ENCODE measurements at regions not wholly inside any gene's neighbourhood (a gene's known extent, or its start where the extent isn't known, plus 50 kb on each side); places are given as distances from the start of the nearest gene placed in this dataset.

GRCh38 chr17:74008196-74008595 is 195.3 kb upstream of the RPL38 start:
- intact Hi-C loops (cut with DNase I): no loop called here
- Histone ChIP-seq H3K27ac (no peak overlapping the region), H3K36me3 (no peaks in the 10 kb centered on the region), H3K4me3 (no peak overlapping the region), H3K9me3 (no peaks in the 10 kb centered on the region), H3K27me3 (replicated peaks; ENCODE audit: insufficient read depth) (peaks cover 8% of the 10 kb centered on the region), H3K4me1 (replicated peaks) (no peaks in the 10 kb centered on the region)
- 42% methylated on average over 10 of the region's 10 CpGs for WGBS
- DNase-seq (ENCODE audit: low spot score): no peak
- no peak for TF ChIP-seq POLR2AphosphoS5 (IDR thresholded peaks at IDR 0.05)
- TF ChIP-seq POLR2A (IDR thresholded peaks at IDR 0.05): no peak
- TF ChIP-seq CTCF (IDR thresholded peaks at IDR 0.05): no peak

DNA sequence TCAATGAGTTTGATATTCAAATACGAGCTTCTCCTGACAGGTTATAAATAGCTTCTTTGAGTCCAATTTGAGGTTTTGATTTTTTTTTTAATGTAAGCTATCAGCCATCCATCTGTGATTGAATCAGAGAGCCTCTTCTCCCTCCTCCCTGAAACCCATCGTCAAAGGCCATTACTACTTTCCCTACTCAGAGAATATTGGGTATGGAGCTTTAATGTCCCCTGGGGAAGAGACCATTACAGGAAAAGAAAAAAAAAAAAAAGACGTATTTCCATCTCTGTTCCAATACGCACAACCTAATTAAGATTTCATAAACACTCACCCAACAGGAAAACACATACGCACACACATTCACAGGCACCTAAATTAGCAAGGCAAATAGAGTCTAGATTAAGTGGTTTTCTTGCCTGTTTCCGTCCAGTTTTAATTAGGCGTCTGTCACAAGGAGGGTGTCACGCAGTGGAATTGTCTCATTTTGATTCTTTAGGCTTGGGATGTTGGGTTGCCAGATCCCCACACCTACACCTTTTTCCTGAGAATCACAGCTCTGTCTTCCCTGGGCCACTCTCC is 194.3 kb upstream of the RPL38 start:
- no peaks in the 10 kb centered on the region for H3K36me3 ChIP-seq
- H3K27ac ChIP-seq: no peak overlapping the region
- WGBS: 80% methylated on average over 8 of the region's 8 CpGs
- intact Hi-C loops (cut with DNase I): no loop called here
- DNase-seq (ENCODE audit: low spot score): no peak
- H3K9me3 ChIP-seq: no peaks in the 10 kb centered on the region
- H3K4me3 ChIP-seq: no peak overlapping the region
- no peaks in the 10 kb centered on the region for H3K4me1 ChIP-seq (replicated peaks)
- H3K27me3 ChIP-seq (replicated peaks; ENCODE audit: insufficient read depth): peaks cover 8% of the 10 kb centered on the region
- TF ChIP-seq CTCF (IDR thresholded peaks at IDR 0.05) (no peak), POLR2AphosphoS5 (IDR thresholded peaks at IDR 0.05) (no peak)

DNA sequence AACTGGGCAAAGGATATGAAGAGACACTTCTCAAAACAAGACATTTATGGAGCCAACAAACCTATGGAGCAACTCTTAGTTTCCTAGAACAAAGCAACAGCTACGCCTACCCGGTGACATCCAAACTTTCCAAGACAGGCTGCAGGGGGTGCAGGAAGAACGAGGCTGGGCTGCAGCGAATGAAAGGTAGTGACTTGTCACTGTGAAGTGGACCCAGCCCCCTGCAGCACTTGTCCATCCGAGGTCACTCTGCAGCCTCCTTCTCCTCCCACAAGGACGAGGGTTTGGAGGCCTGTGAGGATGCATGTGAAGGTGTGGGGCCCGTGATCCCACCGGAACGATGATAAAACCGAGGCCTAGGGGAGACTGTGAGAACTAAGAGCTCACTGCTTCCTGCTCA is 192.6 kb upstream of the RPL38 start:
- intact Hi-C loops (cut with DNase I): no loop called here
- 58% methylated on average over 10 of the region's 10 CpGs for WGBS
- Histone ChIP-seq H3K4me3 (no peak overlapping the region), H3K27me3 (replicated peaks; ENCODE audit: insufficient read depth) (peaks cover 7% of the 10 kb centered on the region), H3K36me3 (no peaks in the 10 kb centered on the region), H3K4me1 (replicated peaks) (no peaks in the 10 kb centered on the region), H3K9me3 (no peaks in the 10 kb centered on the region), H3K27ac (no peak overlapping the region)
- DNase-seq (ENCODE audit: low spot score): no peak
- TF ChIP-seq POLR2AphosphoS5 (IDR thresholded peaks at IDR 0.05): no peak
- TF ChIP-seq CTCF (IDR thresholded peaks at IDR 0.05): no peak
- no peak for TF ChIP-seq POLR2A (IDR thresholded peaks at IDR 0.05)

DNA sequence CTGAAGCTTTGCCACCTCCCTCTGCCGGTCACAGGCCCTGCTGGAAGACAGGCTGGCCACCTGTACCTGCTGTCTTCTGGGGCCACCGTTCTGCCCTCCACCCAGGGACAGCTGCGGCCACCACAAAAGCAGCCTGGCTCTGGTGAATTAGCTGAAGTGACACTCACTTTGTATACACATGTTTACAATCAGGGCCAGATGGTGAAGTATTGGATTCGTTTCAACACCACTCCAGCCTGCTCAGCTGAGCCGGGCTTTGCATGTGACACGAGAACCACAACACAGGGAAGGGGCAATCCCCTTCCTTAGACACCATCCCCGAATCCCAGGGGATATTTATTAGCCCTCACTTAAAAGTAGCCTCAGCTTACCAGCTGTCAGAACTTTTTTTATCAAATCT is 191.5 kb upstream of the RPL38 start:
- Histone ChIP-seq H3K27me3 (replicated peaks; ENCODE audit: insufficient read depth) (no peaks in the 10 kb centered on the region), H3K9me3 (no peaks in the 10 kb centered on the region)
- 55% methylated on average over 7 of the region's 7 CpGs for WGBS

More for the DNA sequence above, 191.5 kb upstream of the RPL38 start:
- Histone ChIP-seq H3K36me3 (no peaks in the 10 kb centered on the region), H3K4me3 (no peak overlapping the region), H3K4me1 (replicated peaks) (no peaks in the 10 kb centered on the region), H3K27ac (no peak overlapping the region)
- intact Hi-C loops (cut with DNase I): no loop called here
- no peak for TF ChIP-seq CTCF (IDR thresholded peaks at IDR 0.05)
- no peak for TF ChIP-seq POLR2A (IDR thresholded peaks at IDR 0.05)
- no peak for DNase-seq (ENCODE audit: low spot score)

Data from prostate gland (tissue), 2 donors.